DND-41 (cell line): ENCODE measurements at regions not wholly inside any gene's neighbourhood (a gene's known extent, or its start where the extent isn't known, plus 50 kb on each side); places are given as distances from the start of the nearest gene placed in this dataset.

Source experiments
- CTCF ChIP-seq: IDR thresholded peaks from 2 replicates; pipeline ENCODE4 v1.5.1; 2012; ENCODE audit warnings: borderline replicate concordance, low read length, moderate library complexity, mild to moderate bottlenecking; ENCODE audit not compliant: poor library complexity, severe bottlenecking; ENCODE audit errors: extremely low read depth
- EZH2 ChIP-seq: IDR thresholded peaks from 3 replicates; pipeline ENCODE4 v1.6.1; 2012; ENCODE audit warnings: borderline replicate concordance, low read depth, mild to moderate bottlenecking, moderate library complexity, low read length, inconsistent platforms; ENCODE audit not compliant: severe bottlenecking

GRCh38 chr13:74298923-74299322 lies 164.7 kb upstream of the KLF12 start:
- TF ChIP-seq EZH2 (no peak), CTCF (no peak)
